BJ (cell line): ENCODE measurements at regions not wholly inside any gene's neighbourhood (a gene's known extent, or its start where the extent isn't known, plus 50 kb on each side); places are given as distances from the start of the nearest gene placed in this dataset.

Source experiments
- CTCF ChIA-PET: fragments of 350-600 bp; formaldehyde crosslinking; extraction: SDS; loops from one replicate; lab custom pipeline; 2021; ENCODE audit warnings: antibody characterized with exemption, inconsistent platforms; lab: Yijun Ruan, JAX
- POLR2A ChIA-PET: fragments of 300-600 bp; sonication (Branson Sonifier 250); formaldehyde crosslinking; extraction: SDS; loops from one replicate; lab custom pipeline; 2021; ENCODE audit warnings: antibody characterized with exemption; lab: Charles Lee
- DNase-seq: peaks from one replicate; pipeline ENCODE4 v3.0.0-alpha.2; 2011; ENCODE audit warnings: low read depth
- H3K27me3 ChIP-seq: 2 replicates; pipeline ENCODE4 v1.6.0; 2011; ENCODE audit warnings: low read length; ENCODE audit not compliant: control insufficient read depth, insufficient read depth
- H3K36me3 ChIP-seq: 2 replicates; pipeline ENCODE4 v1.5.1; 2011; ENCODE audit warnings: low read length; ENCODE audit not compliant: control insufficient read depth, insufficient read depth
- H3K4me3 ChIP-seq: 2 replicates; pipeline ENCODE4 v1.5.1; 2011; ENCODE audit warnings: low read depth, mild to moderate bottlenecking, control low read depth, low read length
- TF ChIP-seq, protein P1 (sequence below): IDR thresholded peaks from 2 replicates; pipeline ENCODE4 v1.5.1; 2011; ENCODE audit warnings: low read depth, mild to moderate bottlenecking, control low read depth, inconsistent platforms, low read length, moderate library complexity; ENCODE audit not compliant: insufficient read depth

DNA sequence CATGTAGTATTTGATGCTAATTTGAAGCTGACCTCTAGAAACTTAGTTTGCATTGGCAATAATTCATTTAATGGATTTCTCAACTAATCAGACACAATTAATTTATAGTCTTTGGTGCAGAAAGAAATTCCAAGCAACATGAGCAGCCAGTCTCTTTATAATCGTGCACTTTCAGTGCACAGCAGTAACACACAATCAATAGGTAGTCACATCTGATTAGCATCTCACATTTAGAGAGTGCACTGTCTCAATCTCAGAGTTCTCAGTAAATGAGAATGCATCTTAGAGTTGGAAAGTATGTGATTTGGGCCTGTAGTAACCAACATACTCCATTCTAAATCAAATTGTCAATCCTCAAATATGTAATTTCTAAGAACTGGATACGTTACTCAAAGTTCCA, 377.6 kb downstream of the POM121L12 start:
- Histone ChIP-seq H3K36me3 (no peaks in the 10 kb centered on the region), H3K27me3 (no peaks in the 10 kb centered on the region), H3K4me3 (no peak overlapping the region)
- TF ChIP-seq, protein P1, sequence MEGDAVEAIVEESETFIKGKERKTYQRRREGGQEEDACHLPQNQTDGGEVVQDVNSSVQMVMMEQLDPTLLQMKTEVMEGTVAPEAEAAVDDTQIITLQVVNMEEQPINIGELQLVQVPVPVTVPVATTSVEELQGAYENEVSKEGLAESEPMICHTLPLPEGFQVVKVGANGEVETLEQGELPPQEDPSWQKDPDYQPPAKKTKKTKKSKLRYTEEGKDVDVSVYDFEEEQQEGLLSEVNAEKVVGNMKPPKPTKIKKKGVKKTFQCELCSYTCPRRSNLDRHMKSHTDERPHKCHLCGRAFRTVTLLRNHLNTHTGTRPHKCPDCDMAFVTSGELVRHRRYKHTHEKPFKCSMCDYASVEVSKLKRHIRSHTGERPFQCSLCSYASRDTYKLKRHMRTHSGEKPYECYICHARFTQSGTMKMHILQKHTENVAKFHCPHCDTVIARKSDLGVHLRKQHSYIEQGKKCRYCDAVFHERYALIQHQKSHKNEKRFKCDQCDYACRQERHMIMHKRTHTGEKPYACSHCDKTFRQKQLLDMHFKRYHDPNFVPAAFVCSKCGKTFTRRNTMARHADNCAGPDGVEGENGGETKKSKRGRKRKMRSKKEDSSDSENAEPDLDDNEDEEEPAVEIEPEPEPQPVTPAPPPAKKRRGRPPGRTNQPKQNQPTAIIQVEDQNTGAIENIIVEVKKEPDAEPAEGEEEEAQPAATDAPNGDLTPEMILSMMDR: no peak
- CTCF ChIA-PET: no interaction called here
- no peak for DNase-seq
- POLR2A ChIA-PET: no interaction called here

DNA sequence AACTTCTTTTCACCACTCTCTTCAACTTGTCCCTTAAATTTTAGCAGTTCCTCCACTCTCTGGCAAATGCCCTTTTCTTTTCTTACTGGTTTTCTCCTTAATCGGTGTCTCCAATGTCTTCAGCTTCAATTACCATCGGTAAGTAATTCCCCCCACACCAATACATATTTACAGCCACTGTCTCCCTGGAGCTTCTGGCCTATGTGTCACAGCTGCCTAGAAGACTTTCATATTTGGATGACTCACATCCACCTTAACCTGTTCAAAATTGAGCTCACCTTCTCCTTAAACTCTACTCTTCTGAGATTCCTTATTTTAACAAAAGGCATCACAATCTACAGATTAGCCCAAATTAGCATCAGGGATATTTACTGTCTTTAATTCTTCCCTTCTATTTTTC, 380.4 kb downstream of the POM121L12 start:
- ChIA-PET CTCF (no interaction called here), POLR2A (no interaction called here)
- Histone ChIP-seq H3K27me3 (no peaks in the 10 kb centered on the region), H3K36me3 (no peaks in the 10 kb centered on the region), H3K4me3 (no peak overlapping the region)
- no peak for DNase-seq
- TF ChIP-seq, protein P1: no peak

DNA sequence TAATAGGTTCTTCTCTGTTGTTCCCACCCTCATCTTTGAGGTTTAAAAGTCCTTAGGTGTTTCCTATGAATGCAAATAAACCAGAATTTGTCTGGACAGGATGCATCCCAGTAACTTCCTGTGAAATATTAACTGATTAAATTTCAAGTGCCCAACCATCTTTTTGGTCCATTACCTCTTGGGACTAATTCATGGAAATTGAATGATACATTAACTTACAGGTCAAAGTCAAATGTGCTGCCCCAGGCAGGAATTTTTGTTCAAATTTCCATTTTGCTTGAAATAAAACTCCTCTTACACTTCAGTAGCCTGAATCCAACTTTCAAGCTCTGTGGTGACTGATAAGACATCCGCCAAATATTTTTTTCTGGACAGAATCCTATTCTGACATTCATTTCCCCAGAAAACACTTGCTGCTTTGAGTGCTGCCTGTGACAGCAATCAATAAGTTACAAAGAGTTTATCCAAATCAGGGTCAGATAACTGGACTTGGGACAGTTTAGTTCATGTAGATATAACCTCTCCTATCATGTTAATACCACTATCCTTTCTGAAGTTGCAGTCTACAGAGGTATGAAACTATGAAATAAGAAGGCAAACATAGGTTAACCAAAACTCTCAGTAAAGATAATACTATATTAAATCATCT, 383.5 kb downstream of the POM121L12 start:
- Histone ChIP-seq H3K4me3 (no peak overlapping the region), H3K27me3 (no peaks in the 10 kb centered on the region), H3K36me3 (no peaks in the 10 kb centered on the region)
- CTCF ChIA-PET: no interaction called here
- POLR2A ChIA-PET: no interaction called here
- no peak for DNase-seq
- TF ChIP-seq, protein P1: no peak

- Histone ChIP-seq H3K36me3 (no peaks in the 10 kb centered on the region), H3K4me3 (no peak overlapping the region), H3K27me3 (no peaks in the 10 kb centered on the region)
- TF ChIP-seq, protein P1: no peak
- ChIA-PET CTCF (no interaction called here), POLR2A (no interaction called here)
- no peak for DNase-seq
Observed at GRCh38 chr7:53420550-53420949, 385.1 kb downstream of the POM121L12 start.

DNA sequence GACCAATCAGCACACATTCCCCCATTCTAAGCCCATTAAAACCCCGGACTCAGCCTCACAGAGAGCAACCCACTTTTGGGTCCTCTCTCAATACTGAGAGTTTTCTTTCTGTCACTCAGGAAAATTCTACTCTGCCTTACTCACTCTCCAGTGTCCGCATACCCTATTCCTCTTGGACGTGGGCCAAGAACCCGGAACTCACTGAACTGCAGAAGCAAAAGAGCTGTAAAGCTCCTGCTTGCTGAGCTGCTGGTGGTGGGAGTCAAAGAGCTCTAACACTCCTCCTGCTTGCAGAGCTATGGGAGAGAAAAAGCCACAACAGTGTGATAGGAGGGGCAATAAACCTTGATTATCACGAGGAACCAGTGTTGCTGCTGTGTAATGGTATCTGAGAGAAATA, 386.9 kb downstream of the POM121L12 start:
- TF ChIP-seq, protein P1: no peak
- POLR2A ChIA-PET: no interaction called here
- CTCF ChIA-PET: no interaction called here
- no peak for DNase-seq
- no peaks in the 10 kb centered on the region for H3K36me3 ChIP-seq
- no peaks in the 10 kb centered on the region for H3K27me3 ChIP-seq
- H3K4me3 ChIP-seq: no peak overlapping the region
